WTC11 (cell line): ENCODE measurements at regions not wholly inside any gene's neighbourhood (a gene's known extent, or its start where the extent isn't known, plus 50 kb on each side); places are given as distances from the start of the nearest gene placed in this dataset.

ENCODE experiments used
- ATAC-seq: fragments of 200-7000 bp; cut with Tn5 transposase; 2 replicates; pipeline ENCODE4 v1.10.0; 2021; ENCODE audit warnings: mild to moderate bottlenecking, moderate library complexity
- CTCF ChIA-PET: fragments of 300-600 bp; sonication (Branson Sonifier 250); formaldehyde crosslinking; loops from one replicate; lab custom pipeline; 2021; ENCODE audit warnings: antibody characterized with exemption; lab: Charles Lee
- POLR2A ChIA-PET: fragments of 350-600 bp; sonication (Branson Sonifier 250); formaldehyde crosslinking; loops from one replicate; lab custom pipeline; 2021; ENCODE audit warnings: antibody characterized with exemption; lab: Charles Lee
- DNase-seq: peaks from one replicate; pipeline ENCODE4 v3.0.0; 2021; ENCODE audit warnings: low spot score
- H3K27ac Mint-ChIP-seq: 2 replicates; pipeline ENCODE4 v1.8.0; 2021; ENCODE audit warnings: mixed read lengths
- H3K27me3 Mint-ChIP-seq: 2 replicates; pipeline ENCODE4 v1.8.0; 2021; ENCODE audit warnings: low read depth, mild to moderate bottlenecking, moderate library complexity, mixed read lengths
- H3K36me3 Mint-ChIP-seq: 2 replicates; pipeline ENCODE4 v1.8.0; 2021; ENCODE audit warnings: mixed read lengths
- H3K4me1 Mint-ChIP-seq: 2 replicates; pipeline ENCODE4 v1.8.0; 2022; ENCODE audit warnings: mixed read lengths
- H3K4me3 Mint-ChIP-seq: 2 replicates; pipeline ENCODE4 v1.8.0; 2021; ENCODE audit warnings: mild to moderate bottlenecking, moderate library complexity, mixed read lengths
- H3K9me3 Mint-ChIP-seq: 2 replicates; pipeline ENCODE4 v1.8.0; 2021; ENCODE audit warnings: mixed read lengths
- ETV6 ChIP-seq: sonication (generic); formaldehyde crosslinking; IDR thresholded peaks from 2 replicates; pipeline ENCODE4 v1.8.1; 2022; ENCODE audit warnings: mild to moderate bottlenecking, missing genetic modification reagents
- FOXP1 ChIP-seq: sonication (generic); formaldehyde crosslinking; IDR thresholded peaks from 2 replicates; pipeline ENCODE4 v1.8.0; 2022; ENCODE audit warnings: missing genetic modification reagents, mild to moderate bottlenecking, moderate library complexity, borderline replicate concordance
- GRHL2 ChIP-seq: fragments of 250-450 bp; sonication (Bioruptor Pico); IDR thresholded peaks from 2 replicates; pipeline ENCODE4 v1.8.0; 2022; ENCODE audit warnings: mild to moderate bottlenecking, moderate library complexity; ENCODE audit not compliant: insufficient replicate concordance, severe bottlenecking
- GTF2I ChIP-seq: fragments of 250-450 bp; sonication (Bioruptor Pico); conservative IDR thresholded peaks from 2 replicates; pipeline ENCODE4 v1.4.0; 2021; ENCODE audit warnings: mild to moderate bottlenecking
- JAZF1 ChIP-seq: fragments of 250-450 bp; sonication (Bioruptor Pico); IDR thresholded peaks from 2 replicates; pipeline ENCODE4 v1.9.0; 2021; ENCODE audit warnings: moderate library complexity, mild to moderate bottlenecking, inconsistent platforms
- JUN ChIP-seq: sonication (generic); formaldehyde crosslinking; IDR thresholded peaks from 2 replicates; pipeline ENCODE4 v1.8.0; 2023; ENCODE audit warnings: mild to moderate bottlenecking, missing genetic modification reagents
- MAX ChIP-seq: sonication (generic); formaldehyde crosslinking; IDR thresholded peaks from 2 replicates; pipeline ENCODE4 v1.8.0; 2022; ENCODE audit warnings: mild to moderate bottlenecking, missing genetic modification reagents
- MLX ChIP-seq: sonication (generic); formaldehyde crosslinking; IDR thresholded peaks from 2 replicates; pipeline ENCODE4 v1.8.1; 2023; ENCODE audit warnings: mild to moderate bottlenecking, missing genetic modification reagents, moderate library complexity
- NFATC4 ChIP-seq: fragments of 250-450 bp; sonication (Bioruptor Pico); IDR thresholded peaks from 2 replicates; pipeline ENCODE4 v1.9.0; 2021; ENCODE audit warnings: mild to moderate bottlenecking
- NR3C1 ChIP-seq: sonication (generic); formaldehyde crosslinking; conservative IDR thresholded peaks from 2 replicates; pipeline ENCODE4 v1.8.1; 2023; ENCODE audit warnings: low read depth, mild to moderate bottlenecking, missing genetic modification reagents
- RELA ChIP-seq: sonication (generic); formaldehyde crosslinking; IDR thresholded peaks from 2 replicates; pipeline ENCODE4 v1.8.1; 2022; ENCODE audit warnings: missing genetic modification reagents, mild to moderate bottlenecking, borderline replicate concordance
- SP1 ChIP-seq: sonication (generic); formaldehyde crosslinking; conservative IDR thresholded peaks from 2 replicates; pipeline ENCODE4 v1.8.1; 2022; ENCODE audit warnings: missing genetic modification reagents
- USF1 ChIP-seq: sonication (generic); formaldehyde crosslinking; IDR thresholded peaks from 2 replicates; pipeline ENCODE4 v1.8.0; 2022; ENCODE audit warnings: mild to moderate bottlenecking, missing genetic modification reagents
- ZNF121 ChIP-seq: sonication (generic); formaldehyde crosslinking; IDR thresholded peaks from 2 replicates; pipeline ENCODE4 v1.8.0; 2023; ENCODE audit warnings: missing genetic modification reagents
- ZNF138 ChIP-seq: sonication (generic); formaldehyde crosslinking; conservative IDR thresholded peaks from 2 replicates; pipeline ENCODE4 v1.8.1; 2022; ENCODE audit warnings: mild to moderate bottlenecking, moderate library complexity, missing genetic modification reagents
- ZNF317 ChIP-seq: sonication (generic); formaldehyde crosslinking; IDR thresholded peaks from 2 replicates; pipeline ENCODE4 v1.8.1; 2023; ENCODE audit warnings: low read depth, mild to moderate bottlenecking, moderate library complexity, missing genetic modification reagents, borderline replicate concordance
- TF ChIP-seq, protein P1 (sequence below): sonication (generic); formaldehyde crosslinking; IDR thresholded peaks from 2 replicates; pipeline ENCODE4 v1.8.1; 2023; ENCODE audit warnings: mild to moderate bottlenecking, missing genetic modification reagents, borderline replicate concordance
- TF ChIP-seq, protein P2 (sequence below): fragments of 250-450 bp; sonication (Bioruptor Pico); IDR thresholded peaks from 2 replicates; pipeline ENCODE4 v1.9.0; 2021; ENCODE audit warnings: mild to moderate bottlenecking, borderline replicate concordance
- TF ChIP-seq, protein P3 (sequence below): sonication (generic); formaldehyde crosslinking; IDR thresholded peaks from 2 replicates; pipeline ENCODE4 v1.8.1; 2023; ENCODE audit warnings: mild to moderate bottlenecking, missing genetic modification reagents

DNA sequence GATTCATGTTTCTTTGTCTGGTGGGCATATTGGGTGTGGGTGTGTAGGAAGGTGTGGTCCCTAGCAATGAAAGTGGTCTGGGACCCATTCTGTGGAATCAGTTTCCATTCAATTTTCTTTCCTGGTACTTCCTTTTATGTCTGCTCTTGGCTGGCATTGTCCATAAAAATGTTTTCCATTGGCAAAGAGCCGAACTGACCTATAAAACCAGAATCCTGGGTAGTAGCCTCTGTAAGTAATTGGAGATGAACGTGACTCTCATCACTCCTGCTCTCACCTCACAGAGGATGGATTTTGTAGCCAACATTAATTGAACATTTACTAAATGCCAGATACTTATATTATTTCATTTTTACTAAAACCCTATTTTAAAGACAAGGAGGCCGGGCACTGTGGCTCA is 66.5 kb upstream of the IRX3 start:
- POLR2A ChIA-PET = no interaction called here

GRCh38 chr16:54351171-54351570 is 64.6 kb upstream of the IRX3 start:
- CTCF ChIA-PET = interaction anchor here (1.4 to 2.1 kb wide), 2 partner anchors 9 to 11 kb away, joined by 5 to 6 read pairs; no protein-coding TSS in a partner anchor
- Mint-ChIP-seq H3K27ac (no peak overlapping the region), H3K27me3 (peaks cover 15% of the 10 kb centered on the region), H3K36me3 (peaks cover 8% of the 10 kb centered on the region), H3K9me3 (peaks cover 33% of the 10 kb centered on the region), H3K4me3 (no peak overlapping the region), H3K4me1 (no peaks in the 10 kb centered on the region)
- POLR2A ChIA-PET = no interaction called here
- no peak for DNase-seq
- ATAC-seq = no peak
- TF ChIP-seq SP1 (CRISPR knock-in tag) = no peak
- no peak for TF ChIP-seq GRHL2 (CRISPR knock-in tag)
- no peak for TF ChIP-seq ETV6 (CRISPR knock-in tag)
- no peak for TF ChIP-seq ZNF138 (CRISPR knock-in tag)

More for the DNA sequence above, 66.5 kb upstream of the IRX3 start:
- Mint-ChIP-seq H3K27me3 (peaks cover 7% of the 10 kb centered on the region), H3K4me3 (no peak overlapping the region), H3K36me3 (peaks cover 8% of the 10 kb centered on the region), H3K27ac (no peak overlapping the region), H3K4me1 (no peaks in the 10 kb centered on the region), H3K9me3 (peaks cover 34% of the 10 kb centered on the region)
- DNase-seq = no peak
- CTCF ChIA-PET = interaction anchor here (2.1 kb wide), 1 partner anchor 9 kb away, joined by 6 read pairs; no protein-coding TSS in a partner anchor
- ATAC-seq = no peak
- no peak for TF ChIP-seq JAZF1 (CRISPR knock-in tag)
- TF ChIP-seq RELA (CRISPR knock-in tag) = no peak
- TF ChIP-seq, protein P1, sequence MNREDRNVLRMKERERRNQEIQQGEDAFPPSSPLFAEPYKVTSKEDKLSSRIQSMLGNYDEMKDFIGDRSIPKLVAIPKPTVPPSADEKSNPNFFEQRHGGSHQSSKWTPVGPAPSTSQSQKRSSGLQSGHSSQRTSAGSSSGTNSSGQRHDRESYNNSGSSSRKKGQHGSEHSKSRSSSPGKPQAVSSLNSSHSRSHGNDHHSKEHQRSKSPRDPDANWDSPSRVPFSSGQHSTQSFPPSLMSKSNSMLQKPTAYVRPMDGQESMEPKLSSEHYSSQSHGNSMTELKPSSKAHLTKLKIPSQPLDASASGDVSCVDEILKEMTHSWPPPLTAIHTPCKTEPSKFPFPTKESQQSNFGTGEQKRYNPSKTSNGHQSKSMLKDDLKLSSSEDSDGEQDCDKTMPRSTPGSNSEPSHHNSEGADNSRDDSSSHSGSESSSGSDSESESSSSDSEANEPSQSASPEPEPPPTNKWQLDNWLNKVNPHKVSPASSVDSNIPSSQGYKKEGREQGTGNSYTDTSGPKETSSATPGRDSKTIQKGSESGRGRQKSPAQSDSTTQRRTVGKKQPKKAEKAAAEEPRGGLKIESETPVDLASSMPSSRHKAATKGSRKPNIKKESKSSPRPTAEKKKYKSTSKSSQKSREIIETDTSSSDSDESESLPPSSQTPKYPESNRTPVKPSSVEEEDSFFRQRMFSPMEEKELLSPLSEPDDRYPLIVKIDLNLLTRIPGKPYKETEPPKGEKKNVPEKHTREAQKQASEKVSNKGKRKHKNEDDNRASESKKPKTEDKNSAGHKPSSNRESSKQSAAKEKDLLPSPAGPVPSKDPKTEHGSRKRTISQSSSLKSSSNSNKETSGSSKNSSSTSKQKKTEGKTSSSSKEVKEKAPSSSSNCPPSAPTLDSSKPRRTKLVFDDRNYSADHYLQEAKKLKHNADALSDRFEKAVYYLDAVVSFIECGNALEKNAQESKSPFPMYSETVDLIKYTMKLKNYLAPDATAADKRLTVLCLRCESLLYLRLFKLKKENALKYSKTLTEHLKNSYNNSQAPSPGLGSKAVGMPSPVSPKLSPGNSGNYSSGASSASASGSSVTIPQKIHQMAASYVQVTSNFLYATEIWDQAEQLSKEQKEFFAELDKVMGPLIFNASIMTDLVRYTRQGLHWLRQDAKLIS = no peak
- no peak for TF ChIP-seq USF1
- TF ChIP-seq, protein P2, sequence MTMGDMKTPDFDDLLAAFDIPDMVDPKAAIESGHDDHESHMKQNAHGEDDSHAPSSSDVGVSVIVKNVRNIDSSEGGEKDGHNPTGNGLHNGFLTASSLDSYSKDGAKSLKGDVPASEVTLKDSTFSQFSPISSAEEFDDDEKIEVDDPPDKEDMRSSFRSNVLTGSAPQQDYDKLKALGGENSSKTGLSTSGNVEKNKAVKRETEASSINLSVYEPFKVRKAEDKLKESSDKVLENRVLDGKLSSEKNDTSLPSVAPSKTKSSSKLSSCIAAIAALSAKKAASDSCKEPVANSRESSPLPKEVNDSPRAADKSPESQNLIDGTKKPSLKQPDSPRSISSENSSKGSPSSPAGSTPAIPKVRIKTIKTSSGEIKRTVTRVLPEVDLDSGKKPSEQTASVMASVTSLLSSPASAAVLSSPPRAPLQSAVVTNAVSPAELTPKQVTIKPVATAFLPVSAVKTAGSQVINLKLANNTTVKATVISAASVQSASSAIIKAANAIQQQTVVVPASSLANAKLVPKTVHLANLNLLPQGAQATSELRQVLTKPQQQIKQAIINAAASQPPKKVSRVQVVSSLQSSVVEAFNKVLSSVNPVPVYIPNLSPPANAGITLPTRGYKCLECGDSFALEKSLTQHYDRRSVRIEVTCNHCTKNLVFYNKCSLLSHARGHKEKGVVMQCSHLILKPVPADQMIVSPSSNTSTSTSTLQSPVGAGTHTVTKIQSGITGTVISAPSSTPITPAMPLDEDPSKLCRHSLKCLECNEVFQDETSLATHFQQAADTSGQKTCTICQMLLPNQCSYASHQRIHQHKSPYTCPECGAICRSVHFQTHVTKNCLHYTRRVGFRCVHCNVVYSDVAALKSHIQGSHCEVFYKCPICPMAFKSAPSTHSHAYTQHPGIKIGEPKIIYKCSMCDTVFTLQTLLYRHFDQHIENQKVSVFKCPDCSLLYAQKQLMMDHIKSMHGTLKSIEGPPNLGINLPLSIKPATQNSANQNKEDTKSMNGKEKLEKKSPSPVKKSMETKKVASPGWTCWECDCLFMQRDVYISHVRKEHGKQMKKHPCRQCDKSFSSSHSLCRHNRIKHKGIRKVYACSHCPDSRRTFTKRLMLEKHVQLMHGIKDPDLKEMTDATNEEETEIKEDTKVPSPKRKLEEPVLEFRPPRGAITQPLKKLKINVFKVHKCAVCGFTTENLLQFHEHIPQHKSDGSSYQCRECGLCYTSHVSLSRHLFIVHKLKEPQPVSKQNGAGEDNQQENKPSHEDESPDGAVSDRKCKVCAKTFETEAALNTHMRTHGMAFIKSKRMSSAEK (CRISPR knock-in tag) = no peak

DNA sequence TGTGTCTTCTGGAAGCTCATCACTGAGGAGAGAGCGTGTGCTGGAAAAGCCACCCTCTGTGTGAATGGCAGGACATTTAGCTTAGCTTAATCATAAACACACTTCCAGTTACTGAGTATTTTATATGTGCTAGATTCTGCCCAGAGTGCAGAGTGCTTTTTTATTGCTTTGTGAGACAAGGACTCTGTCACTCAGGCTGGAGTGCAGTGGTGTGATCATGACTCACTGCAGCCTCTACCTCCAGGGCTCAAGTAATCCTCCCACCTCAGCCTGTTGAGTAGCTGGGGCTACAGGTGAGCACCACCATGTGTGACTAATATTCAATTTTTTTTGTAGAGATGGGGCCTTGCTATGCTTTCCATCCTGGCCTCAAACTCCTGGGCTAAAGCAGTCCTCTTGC is 61.4 kb upstream of the IRX3 start:
- Mint-ChIP-seq H3K4me1 (peaks cover 9% of the 10 kb centered on the region; the same call in 1 of the 2 replicates), H3K4me3 (no peak overlapping the region), H3K36me3 (no peaks in the 10 kb centered on the region), H3K27ac (no peak overlapping the region), H3K27me3 (peaks cover 33% of the 10 kb centered on the region), H3K9me3 (peaks cover 11% of the 10 kb centered on the region)
- DNase-seq (no peak), ATAC-seq (no peak)
- ChIA-PET CTCF (interaction anchor here (1.3 kb wide), 1 partner anchor 60 kb away, joined by 3 read pairs; no protein-coding TSS in a partner anchor), POLR2A (interaction anchor here (0.9 kb wide), 1 partner anchor 14 kb away, joined by 5 read pairs; no protein-coding TSS in a partner anchor)
- TF ChIP-seq USF1 = no peak
- TF ChIP-seq MLX (CRISPR knock-in tag) = no peak
- TF ChIP-seq NFATC4 = no peak
- TF ChIP-seq FOXP1 (CRISPR knock-in tag) = no peak
- no peak for TF ChIP-seq ZNF138 (CRISPR knock-in tag)
- no peak for TF ChIP-seq JUN (CRISPR knock-in tag)
- TF ChIP-seq ZNF121 (CRISPR knock-in tag) = no peak
- TF ChIP-seq, protein P3, sequence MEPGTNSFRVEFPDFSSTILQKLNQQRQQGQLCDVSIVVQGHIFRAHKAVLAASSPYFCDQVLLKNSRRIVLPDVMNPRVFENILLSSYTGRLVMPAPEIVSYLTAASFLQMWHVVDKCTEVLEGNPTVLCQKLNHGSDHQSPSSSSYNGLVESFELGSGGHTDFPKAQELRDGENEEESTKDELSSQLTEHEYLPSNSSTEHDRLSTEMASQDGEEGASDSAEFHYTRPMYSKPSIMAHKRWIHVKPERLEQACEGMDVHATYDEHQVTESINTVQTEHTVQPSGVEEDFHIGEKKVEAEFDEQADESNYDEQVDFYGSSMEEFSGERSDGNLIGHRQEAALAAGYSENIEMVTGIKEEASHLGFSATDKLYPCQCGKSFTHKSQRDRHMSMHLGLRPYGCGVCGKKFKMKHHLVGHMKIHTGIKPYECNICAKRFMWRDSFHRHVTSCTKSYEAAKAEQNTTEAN = no peak
- no peak for TF ChIP-seq NR3C1 (CRISPR knock-in tag)
- TF ChIP-seq GTF2I (CRISPR knock-in tag) = no peak
- TF ChIP-seq ZNF317 (CRISPR knock-in tag) = no peak
- no peak for TF ChIP-seq MAX (CRISPR knock-in tag)
